GM18858 (cell line): ENCODE measurements at regions not wholly inside any gene's neighbourhood (a gene's known extent, or its start where the extent isn't known, plus 50 kb on each side); places are given as distances from the start of the nearest gene placed in this dataset.
A peak's percentile ranks its signal among the peaks of the same experiment; 100 is the strongest.

ENCODE experiments used
- ATAC-seq: cut with Tn5 transposase; IDR thresholded peaks from one replicate; pipeline ENCODE4 v1.9.1; 2021; ENCODE audit not compliant: unreplicated experiment

- ATAC-seq, result no peak
Observed at GRCh38 chr5:114018186-114018585, 343.7 kb upstream of the KCNN2 start.

GRCh38 chr5:114038756-114039155 is 323.1 kb upstream of the KCNN2 start:
- no peak for ATAC-seq

- no peak for ATAC-seq
Observed at GRCh38 chr5:114050087-114050486, 311.8 kb upstream of the KCNN2 start.

DNA sequence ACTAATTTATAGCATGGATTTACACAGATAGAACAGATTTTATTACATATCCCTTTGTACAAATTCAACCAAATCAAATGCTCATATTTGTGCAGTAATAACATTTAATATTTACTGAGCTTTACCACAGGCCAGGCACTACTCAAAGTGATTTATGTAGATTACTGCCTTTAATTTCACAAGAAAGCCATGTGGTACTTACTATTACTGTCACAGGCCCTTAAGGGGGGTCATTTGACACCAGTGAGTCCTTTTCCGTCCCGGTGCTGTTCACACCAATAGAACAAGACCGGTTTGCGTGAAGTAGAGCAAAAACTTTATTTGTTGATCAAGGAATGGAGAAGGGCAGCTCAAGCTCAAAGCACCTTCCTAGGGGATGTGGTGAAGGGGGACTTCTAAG is 308.5 kb upstream of the KCNN2 start:
- no peak for ATAC-seq

DNA sequence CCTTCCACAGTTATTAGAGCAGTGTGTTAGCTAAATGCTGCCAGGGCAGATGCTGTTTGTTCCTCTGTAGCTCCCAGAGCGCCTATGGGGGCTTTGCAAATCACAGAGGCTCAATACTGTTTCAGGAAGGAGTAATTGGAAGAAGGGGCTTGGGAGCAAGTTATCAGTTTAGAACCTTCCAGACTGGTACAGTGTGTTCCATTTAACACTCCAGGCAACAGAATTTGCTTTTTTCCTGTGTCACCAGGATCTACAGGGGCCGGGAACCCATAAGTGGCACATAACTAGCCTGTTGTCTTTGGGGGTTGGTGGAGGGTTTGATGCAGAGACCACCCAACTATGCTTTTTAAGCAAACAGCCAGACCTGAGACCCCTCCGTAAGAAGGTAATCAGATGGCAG is 307.3 kb upstream of the KCNN2 start:
- ATAC-seq, result no peak

DNA sequence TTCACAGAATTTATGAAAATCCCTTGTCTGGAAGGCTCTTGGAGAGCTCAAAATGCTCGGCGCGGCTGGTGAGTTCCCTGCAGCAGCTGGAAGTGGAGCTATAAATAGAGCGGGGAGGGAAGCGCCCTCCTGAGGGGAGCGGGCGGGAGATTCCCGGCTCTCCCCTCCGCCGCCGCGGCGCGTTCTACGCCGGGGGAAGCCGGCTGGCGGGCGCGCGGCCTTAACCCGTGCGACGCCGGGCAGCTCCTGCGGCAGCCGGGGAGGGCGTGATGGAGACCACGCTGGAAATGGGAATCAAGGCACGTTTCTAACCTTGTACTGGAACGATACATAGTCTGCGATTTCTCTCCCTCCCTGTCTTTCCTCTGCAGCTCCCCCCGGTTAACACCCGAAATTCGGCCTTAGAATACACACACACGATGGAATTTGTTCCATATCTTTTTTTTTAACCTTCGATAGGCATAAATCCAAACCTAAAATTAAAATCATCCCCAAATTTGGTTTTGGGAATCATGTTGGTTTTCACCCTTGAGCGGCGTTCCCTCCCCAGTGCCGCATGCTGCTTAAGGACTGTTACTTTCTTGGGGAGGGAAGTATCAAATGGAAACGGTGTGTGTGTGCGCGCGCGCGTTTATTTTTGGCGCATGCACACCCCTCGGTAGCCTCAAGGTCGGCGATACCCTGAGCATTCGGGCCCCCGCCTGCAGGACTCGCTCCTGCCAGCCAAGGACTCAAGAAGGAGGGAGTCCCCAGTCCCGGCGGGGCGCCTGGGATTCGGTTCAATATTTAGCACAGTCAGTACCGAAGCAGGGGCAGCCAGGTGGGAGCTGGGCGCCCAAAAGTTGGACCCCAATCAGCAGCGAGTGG is 306.3 kb upstream of the KCNN2 start:
- ATAC-seq, result no peak

GRCh38 chr5:114056185-114056538 is 305.7 kb upstream of the KCNN2 start:
- no peak for ATAC-seq

GRCh38 chr5:114060866-114061265 is 301.0 kb upstream of the KCNN2 start:
- no peak for ATAC-seq

- ATAC-seq, result no peak
Observed at GRCh38 chr5:114062932-114063867, 298.7 kb upstream of the KCNN2 start.

DNA sequence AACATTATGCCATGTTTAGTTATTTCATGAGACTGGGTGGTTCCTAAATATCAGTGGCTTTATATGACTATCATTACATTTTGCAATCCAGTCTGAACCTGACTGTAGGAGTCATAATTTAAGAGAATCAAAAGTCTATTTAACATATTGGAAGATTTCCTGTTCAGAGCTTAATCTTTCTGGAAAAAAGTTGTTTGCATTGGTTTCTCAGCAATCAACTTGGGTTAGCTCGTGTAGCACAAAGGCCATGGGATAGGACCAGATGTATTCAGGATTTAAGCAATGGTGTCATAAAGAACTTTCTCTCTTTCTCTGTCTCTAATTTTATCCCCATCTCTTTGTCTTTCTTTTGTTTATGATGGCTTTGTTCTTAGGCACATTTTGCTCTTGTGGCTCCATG is 296.0 kb upstream of the KCNN2 start:
- no peak for ATAC-seq

GRCh38 chr5:114070093-114070722 is 291.7 kb upstream of the KCNN2 start:
- ATAC-seq, result no peak

- ATAC-seq, result no peak
Observed at GRCh38 chr5:114089259-114089658, 272.6 kb upstream of the KCNN2 start.

- no peak for ATAC-seq
Observed at GRCh38 chr5:114097570-114097969, 264.3 kb upstream of the KCNN2 start.

- ATAC-seq, result no peak
Observed at GRCh38 chr5:114099161-114099560, 262.7 kb upstream of the KCNN2 start.

GRCh38 chr5:114101153-114101552 is 260.7 kb upstream of the KCNN2 start:
- peak; percentile 83 for ATAC-seq

GRCh38 chr5:114113604-114114003 is 248.3 kb upstream of the KCNN2 start:
- no peak for ATAC-seq

- no peak for ATAC-seq
Observed at GRCh38 chr5:114116981-114117380, 244.9 kb upstream of the KCNN2 start.

GRCh38 chr5:114118511-114118910 is 243.4 kb upstream of the KCNN2 start:
- ATAC-seq, result peak; percentile 69

DNA sequence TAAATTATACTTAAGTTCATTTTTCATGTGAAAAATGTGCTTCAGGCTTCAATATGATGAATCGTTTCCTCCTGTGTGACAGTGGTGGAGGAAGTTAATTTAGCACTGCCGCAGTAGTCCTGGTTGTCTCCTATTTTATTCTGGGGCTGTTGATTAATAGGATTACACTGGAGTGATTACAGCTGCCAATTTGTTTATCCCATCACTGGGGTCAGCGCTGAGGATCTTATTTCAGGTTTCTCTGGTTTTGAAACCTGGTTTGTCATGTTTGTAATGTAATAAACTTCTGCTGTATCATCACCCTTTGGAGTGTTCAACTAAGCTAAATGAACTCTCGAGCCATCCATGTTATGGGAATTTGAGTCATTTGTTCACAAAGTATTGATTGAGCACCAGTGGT is 241.7 kb upstream of the KCNN2 start:
- ATAC-seq, result no peak

DNA sequence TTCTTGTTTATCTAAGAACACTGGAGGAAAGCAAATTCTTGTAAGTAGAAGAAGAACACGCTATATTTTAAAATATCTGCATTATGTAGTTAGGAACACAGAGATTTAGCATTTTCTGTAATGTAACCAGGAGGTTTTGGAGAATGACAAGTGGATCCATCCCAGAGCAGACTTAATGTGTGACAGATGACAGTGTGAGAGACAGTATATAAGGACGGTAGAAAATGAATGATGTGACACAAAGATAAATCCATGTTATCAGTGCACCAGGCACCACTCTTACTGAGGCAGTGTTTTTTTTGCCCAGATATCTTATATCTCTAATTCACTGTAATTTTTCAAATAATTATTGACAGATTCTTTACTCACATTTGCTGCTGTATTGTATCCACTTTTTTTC is 239.0 kb upstream of the KCNN2 start:
- no peak for ATAC-seq

GRCh38 chr5:114123654-114124053 is 238.2 kb upstream of the KCNN2 start:
- ATAC-seq, result no peak

- no peak for ATAC-seq
Observed at GRCh38 chr5:114146398-114146797, 215.5 kb upstream of the KCNN2 start.
